Activated CD4-positive, alpha-beta T cell treated with anti-CD3 and anti-CD28 coated beads, Interleukin-2, amount 10 ng/mL, durations not matched to agents 24 days and 14 days (primary cell): ENCODE measurements at regions not wholly inside any gene's neighbourhood (a gene's known extent, or its start where the extent isn't known, plus 50 kb on each side); places are given as distances from the start of the nearest gene placed in this dataset.

Source experiments
- DNase-seq: peaks from one replicate; pipeline ENCODE4 v3.0.0; 2022
- H3K27ac Mint-ChIP-seq: one replicate; pipeline ENCODE4 v1.8.0; 2022; ENCODE audit warnings: mild to moderate bottlenecking, mixed read lengths
- H3K27me3 Mint-ChIP-seq: one replicate; pipeline ENCODE4 v1.8.0; 2022; ENCODE audit warnings: mixed read lengths
- H3K36me3 Mint-ChIP-seq: one replicate; pipeline ENCODE4 v1.8.0; 2022; ENCODE audit warnings: low read depth, mild to moderate bottlenecking, mixed read lengths
- H3K4me1 Mint-ChIP-seq: one replicate; pipeline ENCODE4 v1.8.0; 2021; ENCODE audit warnings: mixed read lengths
- H3K4me3 Mint-ChIP-seq: one replicate; pipeline ENCODE4 v1.8.0; 2022; ENCODE audit warnings: mild to moderate bottlenecking, moderate library complexity, mixed read lengths
- H3K9me3 Mint-ChIP-seq: one replicate; pipeline ENCODE4 v1.8.0; 2021; ENCODE audit warnings: mixed read lengths
- intact Hi-C: fragments of 100-400 bp; cut with micrococcal nuclease; formaldehyde crosslinking; loops from one replicate; pipeline ENCODE4 v1.15.1; 2023

DNA sequence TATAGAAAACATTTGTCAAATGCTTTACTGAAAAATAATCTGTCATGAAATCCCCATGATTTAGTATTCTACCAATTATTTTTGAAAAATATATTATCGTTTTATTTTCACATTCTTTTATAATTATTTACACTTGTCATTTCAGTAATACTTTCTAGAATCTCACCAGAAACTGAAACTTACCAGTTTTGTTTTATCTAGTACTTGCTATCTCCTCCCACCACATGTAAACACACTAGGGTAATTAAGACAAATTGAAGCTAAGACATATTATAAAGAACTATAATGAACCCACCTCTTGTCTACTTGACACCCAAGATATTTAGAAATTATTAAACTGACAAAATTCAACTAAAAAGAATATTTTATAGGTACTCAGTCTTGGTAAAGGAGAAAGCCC, 51.5 kb upstream of the GRM3 start:
- Mint-ChIP-seq H3K27ac (no peak overlapping the region), H3K27me3 (no peaks in the 10 kb centered on the region), H3K4me3 (no peak overlapping the region), H3K36me3 (no peaks in the 10 kb centered on the region), H3K4me1 (no peaks in the 10 kb centered on the region), H3K9me3 (no peaks in the 10 kb centered on the region)
- no peak for DNase-seq
- intact Hi-C loops: no loop called here

DNA sequence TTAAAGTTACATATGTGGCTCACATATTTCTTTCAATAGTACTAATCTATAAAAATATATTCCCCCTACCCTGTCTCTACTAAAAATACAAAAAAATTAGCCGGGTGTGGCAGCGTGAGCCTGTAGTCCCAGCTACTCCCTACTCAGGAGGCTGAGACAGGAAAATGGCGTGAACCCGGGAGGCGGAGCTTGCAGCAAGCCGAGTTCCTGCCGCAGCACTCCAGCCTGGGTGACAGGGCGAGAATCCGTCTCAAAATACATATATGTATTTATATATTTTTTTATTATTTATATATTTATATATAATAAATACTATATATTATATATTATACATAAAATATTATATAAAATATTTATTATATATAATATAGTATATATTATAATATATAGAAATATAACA, 69.7 kb upstream of the GRM3 start:
- intact Hi-C loops: no loop called here
- Mint-ChIP-seq H3K4me1 (no peaks in the 10 kb centered on the region), H3K27ac (no peak overlapping the region), H3K27me3 (no peaks in the 10 kb centered on the region), H3K36me3 (no peaks in the 10 kb centered on the region), H3K9me3 (peaks cover 5% of the 10 kb centered on the region), H3K4me3 (no peak overlapping the region)
- DNase-seq: no peak

DNA sequence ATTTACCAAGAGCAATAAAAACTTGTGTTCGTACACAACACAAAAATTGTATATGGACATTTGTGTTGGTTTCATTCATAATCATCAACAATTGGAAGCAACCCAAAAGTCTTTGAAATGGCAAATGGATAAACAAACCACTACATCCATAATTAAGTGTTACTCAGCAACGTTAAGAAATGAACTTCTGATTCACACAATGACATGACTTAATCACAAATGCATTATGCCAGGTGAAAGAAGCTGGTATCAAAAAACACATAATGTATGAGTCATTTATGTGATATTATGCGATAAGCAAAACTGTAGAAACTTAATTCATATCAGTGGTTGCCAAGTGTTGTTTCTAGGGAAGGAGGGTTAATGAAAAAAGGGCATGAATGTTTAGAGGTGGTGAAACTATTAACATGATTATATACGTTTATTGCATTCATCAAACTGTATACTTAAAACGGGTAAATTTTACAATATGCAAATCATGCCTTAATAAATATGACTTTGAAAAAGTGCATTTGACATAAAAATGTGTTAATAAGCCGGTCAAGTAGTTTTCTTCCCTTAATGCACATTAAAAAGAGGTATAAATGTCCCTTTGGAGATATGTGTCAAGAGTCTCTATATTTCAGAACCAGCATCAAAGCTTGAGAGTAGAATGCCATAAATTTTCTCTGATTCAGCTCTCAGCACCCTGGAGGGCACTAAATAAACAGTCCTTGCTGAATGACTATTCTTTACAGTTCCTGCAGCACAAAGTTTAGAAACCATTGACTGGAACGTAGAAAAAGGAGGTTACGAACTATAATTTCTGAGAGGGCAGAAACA, 84.8 kb upstream of the GRM3 start:
- Mint-ChIP-seq H3K27me3 (no peaks in the 10 kb centered on the region), H3K4me3 (no peak overlapping the region), H3K27ac (no peak overlapping the region), H3K9me3 (peaks cover 2% of the 10 kb centered on the region), H3K4me1 (no peaks in the 10 kb centered on the region), H3K36me3 (no peaks in the 10 kb centered on the region)
- intact Hi-C loops: no loop called here
- no peak for DNase-seq

DNA sequence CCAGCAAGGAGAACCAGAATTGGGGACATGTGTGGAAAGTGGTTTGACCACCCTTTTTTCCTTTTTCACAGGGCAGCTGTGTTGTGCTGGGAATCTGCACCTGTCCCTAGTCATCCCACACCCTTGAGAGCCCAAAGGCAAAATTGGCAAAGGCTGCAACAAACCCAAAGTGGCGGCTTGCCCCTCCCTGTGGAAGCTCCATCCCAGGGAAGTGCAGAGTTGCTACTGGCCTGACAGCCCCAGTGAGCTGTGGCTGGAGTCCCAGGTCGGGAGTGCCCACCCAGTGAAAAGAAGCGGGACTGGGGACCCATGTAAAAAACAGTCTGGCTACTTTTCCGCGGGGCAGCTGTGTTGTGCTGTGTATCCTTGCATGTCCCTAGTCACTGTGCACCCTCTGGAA, 109.1 kb upstream of the GRM3 start:
- DNase-seq: no peak
- Mint-ChIP-seq H3K27me3 (no peaks in the 10 kb centered on the region), H3K4me1 (no peaks in the 10 kb centered on the region), H3K9me3 (no peaks in the 10 kb centered on the region), H3K4me3 (no peak overlapping the region), H3K27ac (no peak overlapping the region), H3K36me3 (no peaks in the 10 kb centered on the region)
- intact Hi-C loops: no loop called here

DNA sequence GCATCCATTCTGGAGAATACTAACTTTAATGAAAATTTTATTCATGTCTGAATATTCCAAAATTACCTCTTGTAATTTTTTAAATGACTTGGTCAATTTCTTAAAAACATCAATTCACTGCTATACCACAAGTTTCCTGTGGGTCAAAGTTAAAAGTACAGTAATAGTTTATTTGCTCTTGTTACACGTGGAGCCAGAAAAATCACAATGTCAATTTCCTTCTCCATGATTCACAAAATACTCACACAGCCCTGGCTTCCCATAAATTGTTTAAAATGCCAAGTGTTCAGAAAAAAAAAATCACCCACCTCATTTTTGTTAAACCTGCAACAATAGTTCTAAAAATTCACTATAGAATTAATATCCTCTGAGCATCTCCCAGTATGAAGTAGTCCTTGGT, 139.5 kb upstream of the GRM3 start:
- no peak overlapping the region for H3K4me3 Mint-ChIP-seq

DNA sequence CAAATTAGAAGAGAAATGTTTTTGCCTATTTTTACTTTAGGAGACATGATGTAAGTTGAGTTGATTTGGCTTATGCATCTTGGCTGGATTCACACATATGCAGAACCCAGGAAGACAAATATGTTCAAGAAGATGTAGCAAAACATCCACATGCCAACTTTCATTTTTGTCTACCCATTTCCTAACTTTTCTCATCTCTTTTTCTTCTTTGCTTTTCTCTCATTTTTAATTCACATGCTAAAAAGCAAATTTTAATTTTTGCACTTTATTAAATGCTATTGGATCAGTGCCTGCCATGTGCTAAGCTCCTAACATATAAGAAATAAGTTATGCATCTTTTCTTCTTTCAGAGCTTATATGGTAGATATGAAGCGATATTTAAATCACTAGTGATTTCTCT, 143.7 kb upstream of the GRM3 start:
- no peak for DNase-seq

More for the DNA sequence above, 139.5 kb upstream of the GRM3 start:
- H3K4me1 Mint-ChIP-seq: no peaks in the 10 kb centered on the region
- DNase-seq: no peak
- H3K27me3 Mint-ChIP-seq: no peaks in the 10 kb centered on the region
- H3K9me3 Mint-ChIP-seq: no peaks in the 10 kb centered on the region
- no peaks in the 10 kb centered on the region for H3K36me3 Mint-ChIP-seq
- intact Hi-C loops: no loop called here
- H3K27ac Mint-ChIP-seq: no peak overlapping the region

DNA sequence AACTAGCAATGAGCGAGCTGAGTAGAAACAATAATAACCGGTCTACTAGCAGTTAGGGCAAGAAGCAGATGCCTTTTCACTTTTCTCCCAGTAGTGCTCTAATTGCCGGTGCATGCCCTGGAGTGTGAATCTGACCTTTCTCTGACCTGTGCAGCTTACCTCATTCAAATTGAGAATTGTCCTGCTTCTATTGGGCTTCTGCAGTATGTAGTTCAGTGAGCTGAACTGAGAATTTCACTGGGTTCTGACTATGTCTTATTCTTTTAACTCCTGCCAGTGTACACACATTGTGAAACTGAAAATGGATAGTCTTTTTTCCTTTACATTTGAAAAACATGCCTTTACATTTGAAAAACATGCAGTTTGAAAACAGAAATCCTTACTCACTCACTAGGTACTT, 157.9 kb upstream of the GRM3 start:
- Mint-ChIP-seq H3K27ac (no peak overlapping the region), H3K27me3 (no peaks in the 10 kb centered on the region), H3K36me3 (no peaks in the 10 kb centered on the region), H3K9me3 (no peaks in the 10 kb centered on the region), H3K4me3 (no peak overlapping the region), H3K4me1 (no peaks in the 10 kb centered on the region)
- no peak for DNase-seq
- intact Hi-C loops: no loop called here

More for the DNA sequence above, 143.7 kb upstream of the GRM3 start:
- Mint-ChIP-seq H3K4me3 (no peak overlapping the region), H3K36me3 (no peaks in the 10 kb centered on the region), H3K9me3 (no peaks in the 10 kb centered on the region), H3K27me3 (no peaks in the 10 kb centered on the region), H3K4me1 (no peaks in the 10 kb centered on the region), H3K27ac (no peak overlapping the region)
- intact Hi-C loops: no loop called here

DNA sequence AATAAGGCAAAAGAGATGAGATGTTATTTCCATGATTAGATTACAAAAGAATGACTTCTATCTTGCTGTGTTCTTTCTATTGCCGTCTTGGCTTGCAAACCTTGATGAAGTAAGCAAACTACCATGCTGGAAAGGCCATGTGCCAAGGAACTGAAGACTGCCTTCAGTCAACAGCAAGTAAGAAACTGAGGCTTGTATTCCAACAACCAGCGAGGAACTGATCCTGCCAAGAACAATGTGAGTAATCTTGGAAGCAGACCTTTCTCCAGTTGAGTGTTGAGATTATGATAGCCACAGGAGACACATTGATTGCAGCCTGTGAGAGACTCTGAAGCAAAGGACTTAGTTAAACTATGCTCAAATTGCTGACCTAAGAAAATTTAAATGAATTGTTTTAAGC, 164.6 kb upstream of the GRM3 start:
- Mint-ChIP-seq H3K4me1 (no peaks in the 10 kb centered on the region), H3K27me3 (no peaks in the 10 kb centered on the region), H3K4me3 (no peak overlapping the region), H3K36me3 (no peaks in the 10 kb centered on the region), H3K27ac (no peak overlapping the region), H3K9me3 (no peaks in the 10 kb centered on the region)
- intact Hi-C loops: no loop called here
- no peak for DNase-seq

DNA sequence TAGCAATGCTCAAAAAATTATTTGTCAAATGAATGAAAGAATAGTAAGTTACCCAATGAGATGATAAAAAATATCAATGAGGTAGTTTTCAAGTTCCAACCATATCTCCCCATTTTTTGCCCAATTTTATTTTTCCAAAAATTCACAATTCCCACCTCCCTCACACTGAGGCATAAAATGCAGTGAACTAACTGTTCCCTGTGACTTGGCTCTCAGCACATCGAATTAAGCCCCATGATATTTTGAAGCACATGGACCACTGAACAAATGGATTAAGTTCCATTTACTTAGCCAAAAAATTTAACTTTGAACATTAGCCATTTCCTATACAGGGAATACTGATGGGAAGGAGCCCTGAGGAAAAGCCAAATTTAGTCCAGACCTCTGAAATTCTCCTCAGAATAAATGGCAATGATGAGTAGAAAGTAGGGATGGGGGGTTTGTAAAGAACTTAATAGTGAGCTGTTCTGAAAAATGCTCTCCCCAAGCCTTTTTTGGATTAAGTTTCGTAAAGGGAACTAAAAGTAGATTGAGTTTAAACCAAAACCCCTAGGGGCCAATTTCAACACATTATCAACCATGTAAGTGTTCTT, 166.3 kb upstream of the GRM3 start:
- Mint-ChIP-seq H3K9me3 (no peaks in the 10 kb centered on the region), H3K4me3 (no peak overlapping the region), H3K27me3 (no peaks in the 10 kb centered on the region), H3K36me3 (no peaks in the 10 kb centered on the region), H3K27ac (no peak overlapping the region), H3K4me1 (no peaks in the 10 kb centered on the region)
- intact Hi-C loops: no loop called here
- DNase-seq: no peak

DNA sequence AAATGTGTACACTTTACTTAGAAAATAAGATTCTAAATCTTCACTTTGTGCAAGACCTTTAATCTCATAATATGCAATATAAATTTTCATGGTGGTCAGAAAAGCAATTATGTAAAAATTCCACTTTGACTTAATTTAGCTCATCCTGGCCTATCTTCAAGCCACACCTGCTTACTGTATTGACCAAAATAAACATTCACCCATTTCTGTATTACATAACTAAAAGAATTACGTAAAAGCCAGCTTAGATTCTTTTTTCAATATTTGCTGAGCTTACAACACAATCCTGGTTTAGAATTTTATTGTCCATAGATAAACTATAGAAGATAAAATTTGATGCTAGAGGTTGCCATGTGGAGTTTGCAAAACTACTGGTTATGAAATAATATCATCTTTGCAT, 172.9 kb upstream of the GRM3 start:
- Mint-ChIP-seq H3K27me3 (no peaks in the 10 kb centered on the region), H3K36me3 (no peaks in the 10 kb centered on the region), H3K27ac (no peak overlapping the region), H3K4me3 (no peak overlapping the region), H3K4me1 (no peaks in the 10 kb centered on the region), H3K9me3 (no peaks in the 10 kb centered on the region)
- intact Hi-C loops: no loop called here
- no peak for DNase-seq

DNA sequence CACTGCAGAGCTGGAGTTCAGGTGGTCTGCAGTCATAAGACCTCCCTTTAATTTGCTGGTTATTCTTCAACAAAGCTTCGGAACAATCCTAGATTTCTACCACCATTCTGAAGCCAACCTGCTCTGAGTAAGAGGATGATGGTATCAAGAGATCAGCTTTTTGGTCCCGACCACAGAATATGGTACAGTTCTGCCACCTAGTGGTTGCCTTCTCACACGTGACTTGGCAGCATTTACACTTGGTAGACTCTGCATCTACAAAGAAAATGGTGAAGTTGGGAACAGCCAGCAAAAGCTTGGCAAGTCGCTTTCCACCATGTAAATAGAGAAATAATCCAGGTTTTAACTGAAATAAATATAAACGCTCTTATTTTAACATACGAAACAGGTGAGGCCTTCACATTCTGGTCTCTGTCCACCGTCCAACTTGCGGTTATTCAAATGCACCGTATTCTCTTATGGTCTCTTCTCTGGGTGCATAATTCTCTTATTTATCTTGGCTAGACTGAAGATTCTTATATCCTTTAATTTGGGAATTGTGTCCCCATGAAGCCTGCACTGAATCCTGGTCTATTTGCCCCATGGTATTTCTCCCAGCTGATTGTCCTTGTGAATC, 173.9 kb upstream of the GRM3 start:
- H3K4me3 Mint-ChIP-seq: no peak overlapping the region
- DNase-seq: peak; percentile 84
- no peaks in the 10 kb centered on the region for H3K9me3 Mint-ChIP-seq
- no peaks in the 10 kb centered on the region for H3K36me3 Mint-ChIP-seq
- H3K4me1 Mint-ChIP-seq: no peaks in the 10 kb centered on the region
- no peaks in the 10 kb centered on the region for H3K27me3 Mint-ChIP-seq
- intact Hi-C loops: loop anchor here (2.0 kb wide), 1 partner anchor 579 kb away; no protein-coding TSS in a partner anchor
- no peak overlapping the region for H3K27ac Mint-ChIP-seq

DNA sequence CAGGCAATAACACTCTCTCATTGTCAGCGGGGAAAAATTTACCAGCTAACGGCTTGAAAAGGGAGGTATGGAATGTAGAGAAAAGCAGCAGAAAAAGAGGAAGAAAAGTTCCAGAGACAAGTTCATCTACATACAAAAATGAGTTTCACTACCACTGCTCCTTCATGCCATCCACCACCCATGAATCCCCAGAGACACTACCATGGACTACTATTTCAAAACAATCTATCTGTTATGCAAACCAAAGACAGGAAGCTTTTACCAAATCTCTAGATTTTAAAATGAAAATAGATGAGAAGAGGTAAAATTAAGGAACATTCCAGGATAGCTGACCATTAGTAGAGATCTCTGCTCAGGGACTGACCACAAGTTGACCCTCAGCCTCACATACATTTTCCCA, 189.0 kb upstream of the GRM3 start:
- H3K36me3 Mint-ChIP-seq: no peaks in the 10 kb centered on the region
- no peak overlapping the region for H3K4me3 Mint-ChIP-seq
- no peak for DNase-seq
- H3K27ac Mint-ChIP-seq: no peak overlapping the region
- H3K4me1 Mint-ChIP-seq: no peaks in the 10 kb centered on the region
- no peaks in the 10 kb centered on the region for H3K9me3 Mint-ChIP-seq
- H3K27me3 Mint-ChIP-seq: no peaks in the 10 kb centered on the region
- intact Hi-C loops: no loop called here

DNA sequence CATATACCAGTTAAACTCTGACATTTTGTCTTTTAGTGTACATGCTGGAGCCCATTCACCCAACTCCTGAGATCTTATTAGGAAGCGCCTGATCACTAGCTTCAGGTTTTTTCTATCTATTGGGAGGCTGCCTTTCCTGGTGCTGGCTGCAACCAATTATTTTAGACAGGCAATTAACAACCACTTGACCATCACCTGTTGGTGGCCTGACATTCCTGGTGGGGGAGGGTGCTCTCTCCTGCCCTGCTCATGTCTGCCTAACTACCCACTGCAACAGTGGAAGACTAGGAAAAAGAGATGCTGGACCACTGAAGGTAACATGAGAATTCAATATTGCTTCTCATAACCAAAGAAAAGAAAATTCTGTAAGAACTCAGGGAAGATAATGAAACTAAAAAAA, 190.3 kb upstream of the GRM3 start:
- no peaks in the 10 kb centered on the region for H3K36me3 Mint-ChIP-seq
- no peak overlapping the region for H3K27ac Mint-ChIP-seq
- intact Hi-C loops: no loop called here
- H3K4me1 Mint-ChIP-seq: no peaks in the 10 kb centered on the region
- no peak for DNase-seq
- H3K9me3 Mint-ChIP-seq: no peaks in the 10 kb centered on the region
- H3K4me3 Mint-ChIP-seq: no peak overlapping the region
- no peaks in the 10 kb centered on the region for H3K27me3 Mint-ChIP-seq

DNA sequence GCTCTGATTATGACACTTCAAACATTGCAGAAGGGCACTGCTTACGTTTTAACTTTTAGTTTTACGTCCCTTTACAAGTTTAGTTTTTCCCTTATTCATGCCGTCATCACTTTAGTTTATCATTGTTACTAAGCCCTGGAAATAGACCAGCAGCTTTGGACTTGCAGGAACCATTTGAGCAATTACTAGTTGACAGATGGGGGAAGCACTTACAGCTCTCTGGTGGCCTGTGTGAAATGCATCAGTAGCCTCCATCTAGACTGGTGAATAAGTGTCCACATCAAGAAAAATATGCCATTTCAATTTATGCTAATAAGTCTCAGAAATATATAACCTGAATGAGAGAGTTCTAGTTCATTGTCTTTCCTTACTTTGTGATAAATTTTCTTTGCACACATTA, 194.9 kb upstream of the GRM3 start:
- Mint-ChIP-seq H3K36me3 (no peaks in the 10 kb centered on the region), H3K9me3 (no peaks in the 10 kb centered on the region), H3K4me3 (no peak overlapping the region), H3K27me3 (no peaks in the 10 kb centered on the region), H3K4me1 (no peaks in the 10 kb centered on the region), H3K27ac (no peak overlapping the region)
- intact Hi-C loops: no loop called here
- DNase-seq: no peak
